NB4 (cell line): ENCODE measurements at regions not wholly inside any gene's neighbourhood (a gene's known extent, or its start where the extent isn't known, plus 50 kb on each side); places are given as distances from the start of the nearest gene placed in this dataset.
"Not testable (repeated sequence)": the region's sequence is repeated elsewhere in the genome, so short reads cannot be mapped to it uniquely, and the experiment has no call there.

ENCODE experiments used
- DNase-seq: peaks from one replicate; pipeline ENCODE4 v3.0.0; 2010; ENCODE audit warnings: low read depth
- H3K4me3 ChIP-seq: one replicate; pipeline ENCODE4 v1.5.1; 2011; ENCODE audit warnings: mild to moderate bottlenecking, low read depth, low read length, moderate library complexity
- MYC ChIP-seq: IDR thresholded peaks from 2 replicates; pipeline ENCODE4 v1.6.1; 2011; ENCODE audit warnings: low read depth, low read length
- POLR2A ChIP-seq: IDR thresholded peaks from 2 replicates; pipeline ENCODE4 v1.6.1; 2011; ENCODE audit warnings: mild to moderate bottlenecking; ENCODE audit not compliant: insufficient read length; ENCODE audit errors: extremely low read depth
- TF ChIP-seq, protein P1 (sequence below): IDR thresholded peaks from 2 replicates; pipeline ENCODE4 v1.6.1; 2011; ENCODE audit warnings: low read depth, low read length
- TF ChIP-seq, protein P2 (sequence below): IDR thresholded peaks from one replicate; pipeline ENCODE4 v1.5.1; 2012; ENCODE audit warnings: low read depth, low read length

DNA sequence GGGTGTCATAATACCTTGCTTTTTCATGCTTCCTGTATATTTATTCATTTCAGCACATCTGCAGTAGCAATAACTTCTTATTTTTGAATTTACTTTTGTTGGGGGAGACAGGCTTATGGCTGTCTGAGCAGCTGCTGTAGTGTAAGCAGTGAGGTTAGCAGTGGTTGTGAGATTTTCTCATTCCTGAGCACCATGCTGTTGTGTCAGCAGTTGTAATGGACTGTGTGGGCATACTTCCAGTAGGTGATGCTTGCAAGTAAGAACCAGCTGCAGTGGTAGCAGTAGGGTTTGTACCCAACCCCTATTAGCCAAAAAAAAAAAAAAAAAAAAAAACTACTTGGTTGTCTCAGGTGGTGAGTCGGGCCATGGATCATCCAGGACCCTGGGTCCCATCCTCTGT is 311.6 kb downstream of the NUF2 start:
- no peak for DNase-seq
- H3K4me3 ChIP-seq, result no peak overlapping the region
- TF ChIP-seq, protein P1, sequence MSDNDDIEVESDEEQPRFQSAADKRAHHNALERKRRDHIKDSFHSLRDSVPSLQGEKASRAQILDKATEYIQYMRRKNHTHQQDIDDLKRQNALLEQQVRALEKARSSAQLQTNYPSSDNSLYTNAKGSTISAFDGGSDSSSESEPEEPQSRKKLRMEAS, result no peak
- no peak for TF ChIP-seq POLR2A
- TF ChIP-seq, protein P2, sequence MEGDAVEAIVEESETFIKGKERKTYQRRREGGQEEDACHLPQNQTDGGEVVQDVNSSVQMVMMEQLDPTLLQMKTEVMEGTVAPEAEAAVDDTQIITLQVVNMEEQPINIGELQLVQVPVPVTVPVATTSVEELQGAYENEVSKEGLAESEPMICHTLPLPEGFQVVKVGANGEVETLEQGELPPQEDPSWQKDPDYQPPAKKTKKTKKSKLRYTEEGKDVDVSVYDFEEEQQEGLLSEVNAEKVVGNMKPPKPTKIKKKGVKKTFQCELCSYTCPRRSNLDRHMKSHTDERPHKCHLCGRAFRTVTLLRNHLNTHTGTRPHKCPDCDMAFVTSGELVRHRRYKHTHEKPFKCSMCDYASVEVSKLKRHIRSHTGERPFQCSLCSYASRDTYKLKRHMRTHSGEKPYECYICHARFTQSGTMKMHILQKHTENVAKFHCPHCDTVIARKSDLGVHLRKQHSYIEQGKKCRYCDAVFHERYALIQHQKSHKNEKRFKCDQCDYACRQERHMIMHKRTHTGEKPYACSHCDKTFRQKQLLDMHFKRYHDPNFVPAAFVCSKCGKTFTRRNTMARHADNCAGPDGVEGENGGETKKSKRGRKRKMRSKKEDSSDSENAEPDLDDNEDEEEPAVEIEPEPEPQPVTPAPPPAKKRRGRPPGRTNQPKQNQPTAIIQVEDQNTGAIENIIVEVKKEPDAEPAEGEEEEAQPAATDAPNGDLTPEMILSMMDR, result no peak
- no peak for TF ChIP-seq MYC

DNA sequence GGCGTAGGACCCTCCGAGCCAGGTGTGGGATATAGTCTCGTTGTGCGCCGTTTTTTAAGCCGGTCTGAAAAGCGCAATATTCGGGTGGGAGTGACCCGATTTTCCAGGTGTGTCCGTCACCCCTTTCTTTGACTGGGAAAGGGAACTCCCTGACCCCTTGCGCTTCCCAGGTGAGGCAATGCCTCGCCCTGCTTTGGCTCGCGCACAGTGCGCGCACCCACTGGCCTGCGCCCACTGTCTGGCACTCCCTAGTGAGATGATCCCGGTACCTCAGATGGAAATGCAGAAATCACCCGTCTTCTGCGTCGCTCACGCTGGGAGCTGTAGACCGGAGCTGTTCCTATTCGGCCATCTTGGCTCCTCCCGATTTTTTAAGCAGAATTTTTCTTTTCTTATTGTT is 323.9 kb downstream of the NUF2 start:
- not testable (repeated sequence) for H3K4me3 ChIP-seq, DNase-seq

DNA sequence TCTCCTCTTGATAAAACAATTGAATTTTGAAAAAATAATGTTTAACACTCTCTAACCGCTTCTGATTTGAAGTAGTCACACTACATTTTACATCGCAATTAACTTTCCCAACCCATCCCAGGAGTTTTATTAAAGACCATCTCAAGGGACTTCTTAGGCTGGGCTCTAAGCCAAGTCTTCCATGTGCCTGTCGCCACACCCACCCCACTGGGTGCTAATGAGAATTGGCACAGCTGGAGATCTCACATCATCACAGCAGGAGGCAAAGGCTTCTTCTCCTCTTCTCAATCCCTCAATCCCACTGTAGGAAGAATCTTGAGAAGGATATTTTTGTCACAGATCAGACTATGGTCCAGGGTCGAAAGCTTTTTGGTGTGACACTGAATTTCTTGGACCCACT is 328.9 kb downstream of the NUF2 start:
- DNase-seq, result no peak
- TF ChIP-seq POLR2A (no peak), MYC (no peak)
- TF ChIP-seq, protein P1, result no peak
- TF ChIP-seq, protein P2, result no peak

DNA sequence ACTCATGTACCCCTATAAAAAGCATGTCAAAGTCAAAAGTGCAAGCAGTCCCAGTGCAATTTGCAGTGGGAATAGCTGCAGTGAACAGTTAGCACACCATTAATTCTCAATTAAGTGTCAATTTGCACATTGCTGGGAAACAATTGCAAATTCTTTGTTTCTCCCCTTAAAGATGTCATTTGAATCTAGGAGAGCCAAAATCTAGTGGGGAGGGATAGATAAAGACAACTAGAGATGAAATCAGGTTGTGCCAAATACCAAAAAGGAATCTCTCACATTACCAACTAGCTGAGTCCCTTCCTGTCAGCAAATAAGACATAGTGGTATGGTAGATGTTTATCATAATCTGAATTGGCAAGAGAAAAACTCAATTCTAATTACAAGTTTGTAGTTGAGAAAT is 330.7 kb downstream of the NUF2 start:
- TF ChIP-seq, protein P2, result no peak
- TF ChIP-seq POLR2A (no peak), MYC (no peak)
- TF ChIP-seq, protein P1, result no peak
- DNase-seq, result no peak
- no peak overlapping the region for H3K4me3 ChIP-seq

More for the DNA sequence above, 328.9 kb downstream of the NUF2 start:
- no peak overlapping the region for H3K4me3 ChIP-seq

DNA sequence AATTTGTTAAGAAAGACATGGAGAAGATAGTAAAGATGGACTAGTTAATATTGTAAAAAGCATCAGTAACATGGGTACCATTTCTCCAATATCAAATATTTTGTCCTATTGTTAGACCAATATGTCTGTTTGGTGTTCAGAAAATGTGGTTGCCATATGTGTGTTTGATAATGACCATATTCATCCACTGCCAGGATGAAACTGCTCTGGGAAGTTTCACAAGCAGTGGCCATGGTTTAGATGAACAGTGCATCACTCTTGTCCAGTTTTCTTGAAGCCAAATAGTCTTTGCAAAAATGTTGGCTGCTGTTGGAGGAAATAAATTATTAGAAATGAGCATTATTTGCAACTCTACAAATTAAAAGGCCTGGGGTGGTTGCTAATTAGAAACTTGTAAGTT is 333.8 kb downstream of the NUF2 start:
- no peak for TF ChIP-seq POLR2A
- TF ChIP-seq, protein P1, result no peak
- TF ChIP-seq MYC, result no peak
- TF ChIP-seq, protein P2, result no peak
- DNase-seq, result no peak
- H3K4me3 ChIP-seq, result no peak overlapping the region

DNA sequence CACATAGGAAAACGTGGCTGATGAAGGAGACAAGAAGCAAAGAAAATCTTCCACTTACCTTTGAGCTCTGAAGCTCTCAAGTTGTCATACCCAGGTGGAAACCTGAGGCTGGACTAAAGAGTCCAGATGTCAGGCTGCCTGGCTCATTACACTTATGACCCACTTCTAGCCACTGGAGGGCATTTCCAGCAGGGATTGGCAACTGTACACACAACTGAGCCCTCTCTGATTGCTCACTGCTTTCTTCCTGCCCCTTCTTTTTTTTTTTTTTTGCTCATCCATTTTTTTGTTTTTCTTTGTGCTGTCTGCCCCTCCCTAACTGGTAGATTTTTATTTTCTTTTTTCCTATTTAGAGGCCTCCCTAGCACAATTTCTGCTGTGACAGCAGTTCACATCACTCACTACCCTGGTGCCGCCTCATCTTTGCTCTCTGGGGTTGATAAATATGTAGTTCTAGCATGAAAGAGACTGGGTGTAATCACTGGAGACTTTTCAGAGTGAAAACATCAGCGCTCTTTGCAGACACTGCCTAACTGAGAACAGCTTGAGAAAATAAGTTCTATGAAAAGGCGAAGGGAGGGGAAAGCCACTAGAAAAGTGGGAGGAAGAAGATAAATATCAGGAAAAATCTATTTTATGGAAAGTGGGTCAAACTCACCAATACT is 334.5 kb downstream of the NUF2 start:
- TF ChIP-seq POLR2A, result no peak
- TF ChIP-seq, protein P1, result no peak
- TF ChIP-seq, protein P2, result no peak
- TF ChIP-seq MYC, result no peak
- DNase-seq, result no peak
- H3K4me3 ChIP-seq, result no peak overlapping the region
